ENCODE measurements at regions not wholly inside any gene's neighbourhood (a gene's known extent, or its start where the extent isn't known, plus 50 kb on each side); places are given as distances from the start of the nearest gene placed in this dataset.

DNA sequence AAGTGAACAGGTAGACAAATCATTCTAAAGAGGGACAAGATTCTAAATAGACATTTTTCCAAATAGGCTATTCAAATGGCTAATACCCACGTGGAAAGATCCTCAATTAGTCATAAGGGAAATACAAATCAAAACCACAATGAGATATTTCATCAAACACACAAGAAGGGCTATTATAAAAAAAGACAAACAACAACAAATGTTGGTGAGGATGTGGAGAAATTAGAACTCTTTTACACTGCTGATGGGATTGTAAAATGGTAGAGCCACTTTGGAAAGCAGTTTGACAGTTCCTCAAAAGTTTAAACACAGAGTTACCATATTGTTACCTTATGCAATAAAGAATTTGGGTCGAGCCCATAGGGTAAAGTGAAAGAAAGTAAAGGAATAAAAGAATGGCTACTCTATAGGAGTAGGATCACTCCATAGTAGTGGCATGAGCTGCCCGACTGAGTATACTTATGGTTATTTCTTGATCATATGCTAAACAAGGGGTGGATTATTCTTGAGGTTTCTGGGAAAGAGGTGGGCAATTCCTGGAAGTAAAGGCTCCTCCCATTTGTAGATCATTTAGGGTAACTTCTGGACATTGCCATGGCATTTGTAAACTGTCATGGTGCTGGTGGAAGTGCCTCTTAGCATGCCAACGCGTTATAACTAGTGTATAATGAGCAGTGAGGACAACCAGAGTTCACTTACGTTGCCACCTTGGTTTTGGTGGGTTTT is 58.9 kb upstream of the FAM9C start:
- no peak for DNase-seq (ENCODE audit: low spot score)

DNA sequence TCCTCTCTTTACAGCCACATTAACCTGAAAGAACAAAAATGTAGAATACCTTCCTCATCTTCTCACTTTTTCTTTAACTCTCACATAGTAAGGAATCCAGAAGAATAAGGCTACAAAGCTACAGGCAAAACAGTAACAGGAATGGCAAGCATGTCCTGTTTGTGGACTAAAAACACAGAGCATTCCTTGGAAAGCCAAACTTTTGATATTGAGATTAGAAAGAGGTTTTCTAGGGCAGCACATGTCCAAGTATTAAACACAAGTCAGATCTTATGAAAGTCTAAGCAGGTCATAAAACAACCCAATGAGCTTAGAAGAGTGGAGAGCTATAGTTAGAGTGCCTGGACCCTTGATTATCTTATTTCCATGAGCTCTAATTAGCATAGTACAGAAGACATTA is 58.2 kb upstream of the FAM9C start:
- DNase-seq (ENCODE audit: low spot score): no peak

DNA sequence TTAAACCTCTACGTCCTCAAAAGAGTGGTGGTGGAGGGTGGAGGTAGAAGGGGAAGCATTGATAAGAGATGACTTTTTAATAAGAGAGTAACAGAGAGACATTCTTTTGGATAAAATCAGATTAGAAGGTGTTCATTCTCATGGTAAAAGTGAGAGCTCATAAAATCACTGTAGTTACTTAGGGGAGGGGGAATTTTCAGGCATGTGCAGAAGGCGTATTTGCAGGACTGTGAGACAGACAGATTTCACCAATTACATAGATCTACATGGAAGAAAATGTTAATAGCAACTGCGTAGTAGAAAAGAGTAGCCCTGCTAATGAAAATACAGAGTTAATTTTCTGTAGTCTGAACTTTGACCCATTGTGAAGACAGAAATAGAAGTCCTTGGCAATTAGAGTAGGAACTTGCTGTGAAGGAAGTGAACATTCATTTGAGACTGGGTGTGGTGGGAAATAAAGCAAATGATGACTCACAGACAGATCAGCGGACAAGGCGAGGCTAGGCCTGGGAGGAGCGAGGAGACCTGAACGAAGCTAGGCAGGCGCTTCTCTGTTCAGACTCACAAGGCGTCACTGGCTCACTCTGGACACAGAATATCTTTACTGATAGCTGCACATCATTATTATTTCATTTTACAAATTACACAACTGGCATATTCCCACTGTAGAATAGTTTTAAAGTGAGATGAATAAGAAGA is 57.2 kb upstream of the FAM9C start:
- DNase-seq (ENCODE audit: low spot score): peak; percentile 87

DNA sequence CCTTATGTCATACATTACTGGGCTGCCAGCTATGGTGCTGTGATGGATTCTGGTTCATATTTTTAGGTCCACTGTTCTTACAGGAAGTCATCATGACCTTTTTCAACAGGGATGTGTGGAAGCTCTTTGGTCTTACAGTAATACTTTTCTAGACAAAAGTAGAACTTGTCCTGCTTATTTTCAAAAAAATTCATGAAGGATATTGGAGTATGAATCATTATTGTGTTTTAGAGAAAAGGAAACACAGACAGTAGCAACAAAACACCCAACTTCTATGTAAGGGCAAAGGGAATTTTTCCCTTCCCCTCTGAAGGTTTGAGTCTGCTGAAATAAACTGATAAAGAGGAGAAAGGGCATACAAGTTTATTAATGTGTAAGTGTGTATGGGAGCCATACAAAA is 54.7 kb upstream of the FAM9C start:
- DNase-seq (ENCODE audit: low spot score): no peak

GRCh38 chrX:13096728-13097127 is 52.3 kb upstream of the FAM9C start:
- DNase-seq (ENCODE audit: low spot score): no peak

DNA sequence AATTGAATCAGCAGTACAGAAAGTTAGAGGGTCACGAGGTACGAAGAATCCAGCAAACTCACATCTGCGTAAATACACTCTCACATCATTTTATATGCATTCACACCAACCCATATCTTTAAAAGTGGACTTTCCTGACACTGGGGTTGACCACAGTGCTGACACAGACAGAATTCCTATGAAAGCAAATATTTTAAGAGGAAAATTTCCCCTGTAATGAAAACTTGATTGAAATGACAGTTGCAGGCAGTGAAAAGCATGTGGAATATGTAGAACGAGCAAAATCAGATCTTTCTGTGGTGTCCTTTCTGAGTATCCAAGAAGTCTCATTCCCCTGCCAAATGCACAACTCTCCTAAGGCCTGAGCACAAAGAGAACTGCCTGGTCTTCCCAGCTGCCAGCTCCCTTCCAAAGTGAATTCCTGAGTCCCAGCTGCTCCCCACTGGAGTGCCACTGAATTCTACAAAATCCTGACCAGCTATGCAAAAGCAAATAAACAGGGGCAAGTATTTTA is 50.5 kb upstream of the FAM9C start:
- DNase-seq (ENCODE audit: low spot score): no peak

DNA sequence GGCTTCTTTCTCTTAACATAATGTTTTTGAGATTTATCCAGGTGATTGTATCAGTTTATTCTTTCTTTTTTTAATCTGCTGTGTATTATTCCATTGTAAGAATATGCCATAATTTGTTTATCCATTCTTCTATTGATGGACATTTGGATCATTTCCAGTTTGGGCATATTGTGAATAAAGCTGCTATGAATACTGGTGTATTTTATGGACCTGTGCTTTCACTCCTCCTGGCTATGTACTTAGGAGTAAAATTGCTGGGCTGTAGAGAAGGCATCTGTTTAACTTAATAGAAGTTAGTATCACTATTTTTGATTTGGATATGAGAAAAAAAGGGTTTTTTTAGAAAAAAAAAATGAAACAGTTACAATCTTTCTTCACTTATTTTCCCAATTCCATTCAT is 50.0 kb upstream of the FAM9C start:
- DNase-seq (ENCODE audit: low spot score): no peak
